ENCODE measurements at regions not wholly inside any gene's neighbourhood (a gene's known extent, or its start where the extent isn't known, plus 50 kb on each side); places are given as distances from the start of the nearest gene placed in this dataset.
"Not testable (repeated sequence)": the region's sequence is repeated elsewhere in the genome, so short reads cannot be mapped to it uniquely, and the experiment has no call there.

- DNase-seq = no peak
These were observed 185.4 kb downstream of the IGLL1 start for GRCh38 chr22:23394525-23395326.

GRCh38 chr22:23393721-23394320, 186.3 kb downstream of the IGLL1 start:
- no peak for DNase-seq

- DNase-seq = not testable (repeated sequence)
These were observed 186.9 kb downstream of the IGLL1 start for GRCh38 chr22:23393199-23393598.

GRCh38 chr22:23392420-23393121, 187.5 kb downstream of the IGLL1 start:
- DNase-seq = no peak

GRCh38 chr22:23391022-23391421, 189.1 kb downstream of the IGLL1 start:
- no peak for DNase-seq

GRCh38 chr22:23389271-23390071, 190.6 kb downstream of the IGLL1 start:
- no peak for DNase-seq

GRCh38 chr22:23388517-23388890, 191.6 kb downstream of the IGLL1 start:
- no peak for DNase-seq

GRCh38 chr22:23387827-23388516, 192.1 kb downstream of the IGLL1 start:
- DNase-seq = no peak

GRCh38 chr22:23386822-23387580, 193.1 kb downstream of the IGLL1 start:
- DNase-seq = no peak

GRCh38 chr22:23385678-23386631, 194.1 kb downstream of the IGLL1 start:
- peak; percentile 91 for DNase-seq

GRCh38 chr22:23384923-23385677, 195.0 kb downstream of the IGLL1 start:
- DNase-seq = no peak

GRCh38 chr22:23384431-23384830, 195.7 kb downstream of the IGLL1 start:
- DNase-seq = no peak

- no peak for DNase-seq
These were observed 196.4 kb downstream of the IGLL1 start for GRCh38 chr22:23383491-23384361.

GRCh38 chr22:23382428-23383218, 197.5 kb downstream of the IGLL1 start:
- no peak for DNase-seq

GRCh38 chr22:23381661-23382427, 198.2 kb downstream of the IGLL1 start:
- no peak for DNase-seq

- DNase-seq = no peak
These were observed 199.2 kb downstream of the IGLL1 start for GRCh38 chr22:23380911-23381310.

GRCh38 chr22:23380230-23380573, 199.9 kb downstream of the IGLL1 start:
- DNase-seq = no peak
